Suprapubic skin (tissue), 4 donors: ENCODE measurements at regions not wholly inside any gene's neighbourhood (a gene's known extent, or its start where the extent isn't known, plus 50 kb on each side); places are given as distances from the start of the nearest gene placed in this dataset.

Experiments used
- CTCF ChIP-seq, 2 donors: fragments of 200-600 bp in 1 of 2; fragments of 450-650 bp in 1 of 2; sonication (generic) in 1 of 2; IDR thresholded peaks; one replicate each; pipeline ENCODE4 v1.5.1; 2016 to 2019; ENCODE audit warnings: antibody characterized with exemption in 2 of 2, mild to moderate bottlenecking in 1 of 2, moderate library complexity in 1 of 2
- POLR2A ChIP-seq, 2 donors: fragments of 450-650 bp; IDR thresholded peaks; one replicate each; pipeline ENCODE4 v1.6.1; 2017; ENCODE audit warnings: antibody characterized with exemption in 2 of 2, mild to moderate bottlenecking in 2 of 2, moderate library complexity in 2 of 2
- POLR2AphosphoS5 ChIP-seq, 3 donors: sonication (generic); formaldehyde crosslinking; IDR thresholded peaks; one replicate each; pipeline ENCODE4 v1.6.1; 2017; ENCODE audit warnings: antibody characterized with exemption in 3 of 3

GRCh38 chr12:114931025-114931424 lies 247.1 kb upstream of the TBX3 start:
- TF ChIP-seq CTCF (IDR thresholded peaks at IDR 0.05), result no peak
- no peak for TF ChIP-seq POLR2AphosphoS5 (IDR thresholded peaks at IDR 0.05)
- TF ChIP-seq POLR2A (IDR thresholded peaks at IDR 0.05), result no peak
